SK-N-SH treated with all-trans-retinoic acid at 6 μM for 48 hours (cell line): ENCODE measurements at regions not wholly inside any gene's neighbourhood (a gene's known extent, or its start where the extent isn't known, plus 50 kb on each side); places are given as distances from the start of the nearest gene placed in this dataset.

Source experiments
- ATAC-seq: fragments of 200-7000 bp; cut with Tn5 transposase; 3 replicates; pipeline ENCODE4 v1.9.1; 2020; ENCODE audit warnings: mild to moderate bottlenecking, moderate library complexity
- ARNTL ChIP-seq: fragments of 450-650 bp; formaldehyde crosslinking; IDR thresholded peaks from 2 replicates; pipeline ENCODE4 v1.5.0; 2020; ENCODE audit warnings: low read depth, mild to moderate bottlenecking, moderate library complexity, borderline replicate concordance
- BACH2 ChIP-seq: fragments of 250-450 bp; sonication (Bioruptor Pico); IDR thresholded peaks from 2 replicates; pipeline ENCODE4 v1.9.0; 2021; ENCODE audit warnings: mild to moderate bottlenecking, borderline replicate concordance
- CSDC2 ChIP-seq: fragments of 250-450 bp; sonication (Bioruptor Pico); IDR thresholded peaks from 2 replicates; pipeline ENCODE4 v1.5.0; 2020; ENCODE audit warnings: mild to moderate bottlenecking, moderate library complexity
- ESRRG ChIP-seq: fragments of 250-450 bp; sonication (Bioruptor Pico); IDR thresholded peaks from 2 replicates; pipeline ENCODE4 v1.6.1; 2021; ENCODE audit warnings: mild to moderate bottlenecking
- GLIS3 ChIP-seq: fragments of 250-450 bp; sonication (Bioruptor Pico); IDR thresholded peaks from 2 replicates; pipeline ENCODE4 v1.5.0; 2020; ENCODE audit warnings: mild to moderate bottlenecking, moderate library complexity
- ISL1 ChIP-seq: fragments of 250-450 bp; sonication (Bioruptor Pico); IDR thresholded peaks from 2 replicates; pipeline ENCODE4 v2.1.2; 2022; ENCODE audit warnings: mild to moderate bottlenecking, moderate library complexity
- OSR1 ChIP-seq: fragments of 250-450 bp; sonication (Bioruptor Pico); IDR thresholded peaks from 2 replicates; pipeline ENCODE4 v1.8.0; 2022; ENCODE audit warnings: moderate library complexity, mild to moderate bottlenecking, inconsistent platforms
- POU6F1 ChIP-seq: fragments of 250-450 bp; sonication (Bioruptor Pico); IDR thresholded peaks from 2 replicates; pipeline ENCODE4 v1.8.0; 2021; ENCODE audit warnings: low read depth, mild to moderate bottlenecking, moderate library complexity, borderline replicate concordance
- PPARA ChIP-seq: fragments of 250-450 bp; sonication (Bioruptor Pico); IDR thresholded peaks from 2 replicates; pipeline ENCODE4 v1.5.0; 2020; ENCODE audit warnings: mild to moderate bottlenecking, borderline replicate concordance
- RARB ChIP-seq: fragments of 250-450 bp; sonication (Bioruptor Pico); IDR thresholded peaks from 2 replicates; pipeline ENCODE4 v1.8.0; 2021; ENCODE audit warnings: mild to moderate bottlenecking, moderate library complexity
- SNAI2 ChIP-seq: fragments of 250-450 bp; sonication (Bioruptor Pico); IDR thresholded peaks from 2 replicates; pipeline ENCODE4 v1.5.0; 2020; ENCODE audit warnings: mild to moderate bottlenecking, moderate library complexity
- TCF4 ChIP-seq: fragments of 250-450 bp; sonication (Bioruptor Pico); IDR thresholded peaks from 2 replicates; pipeline ENCODE4 v1.8.0; 2021; ENCODE audit warnings: mild to moderate bottlenecking, moderate library complexity, borderline replicate concordance
- ZC3H10 ChIP-seq: fragments of 250-450 bp; sonication (Bioruptor Pico); IDR thresholded peaks from 2 replicates; pipeline ENCODE4 v1.5.1; 2021; ENCODE audit warnings: mild to moderate bottlenecking, moderate library complexity
- ZFP3 ChIP-seq: fragments of 250-450 bp; sonication (Bioruptor Pico); IDR thresholded peaks from 2 replicates; pipeline ENCODE4 v1.5.0; 2020; ENCODE audit warnings: mild to moderate bottlenecking, moderate library complexity
- ZFP30 ChIP-seq: fragments of 450-650 bp; formaldehyde crosslinking; IDR thresholded peaks from 2 replicates; pipeline ENCODE4 v1.5.0; 2022; ENCODE audit warnings: mild to moderate bottlenecking, moderate library complexity
- ZNF565 ChIP-seq: fragments of 450-650 bp; formaldehyde crosslinking; conservative IDR thresholded peaks from 2 replicates; pipeline ENCODE4 v1.5.0; 2020; ENCODE audit warnings: low read depth, mild to moderate bottlenecking, moderate library complexity
- ZNF70 ChIP-seq: fragments of 450-650 bp; formaldehyde crosslinking; IDR thresholded peaks from 2 replicates; pipeline ENCODE4 v1.5.0; 2020; ENCODE audit warnings: mild to moderate bottlenecking, moderate library complexity
- ZNF8 ChIP-seq: fragments of 450-650 bp; formaldehyde crosslinking; IDR thresholded peaks from 2 replicates; pipeline ENCODE4 v1.5.0; 2020; ENCODE audit warnings: mild to moderate bottlenecking, moderate library complexity
- TF ChIP-seq, protein P1 (sequence below): fragments of 250-450 bp; sonication (Bioruptor Pico); IDR thresholded peaks from 2 replicates; pipeline ENCODE4 v1.5.1; 2021; ENCODE audit warnings: mild to moderate bottlenecking, moderate library complexity
- TF ChIP-seq, protein P2 (sequence below): fragments of 250-450 bp; sonication (Bioruptor Pico); IDR thresholded peaks from 2 replicates; pipeline ENCODE4 v1.5.1; 2020; ENCODE audit warnings: low read depth, mild to moderate bottlenecking, moderate library complexity
- TF ChIP-seq, protein P3 (sequence below): fragments of 250-450 bp; sonication (Bioruptor Pico); IDR thresholded peaks from 2 replicates; pipeline ENCODE4 v1.8.0; 2020; ENCODE audit warnings: mild to moderate bottlenecking, moderate library complexity, borderline replicate concordance
- TF ChIP-seq, protein P4 (sequence below): fragments of 250-450 bp; sonication (Bioruptor Pico); IDR thresholded peaks from 2 replicates; pipeline ENCODE4 v1.5.0; 2020; ENCODE audit warnings: mild to moderate bottlenecking, moderate library complexity

DNA sequence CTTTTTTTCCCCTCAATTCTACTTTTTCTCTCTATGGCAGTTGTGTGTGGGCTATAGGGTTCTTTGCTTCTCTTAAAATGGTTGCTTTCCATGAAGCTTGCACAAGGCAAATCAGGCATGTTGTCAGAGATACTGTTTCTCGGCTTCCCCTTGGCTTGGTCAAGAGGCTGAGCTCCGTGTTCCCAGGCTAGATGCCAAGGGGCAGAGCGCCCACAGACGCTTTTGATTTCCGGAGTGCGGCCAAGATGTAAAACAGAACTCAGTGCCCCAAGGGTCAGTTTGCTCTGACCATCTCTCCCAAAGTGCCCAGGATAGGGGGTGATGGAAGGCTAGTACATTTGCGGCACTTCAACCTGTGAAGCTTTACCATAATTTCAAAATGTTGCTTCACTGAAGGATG lies 64.2 kb upstream of the DIPK2B start:
- TF ChIP-seq ZFP3 (no peak), RARB (CRISPR knock-in tag) (no peak), GLIS3 (CRISPR knock-in tag) (no peak), ZNF8 (CRISPR knock-in tag) (no peak), ZFP30 (CRISPR knock-in tag) (no peak), ZNF70 (CRISPR knock-in tag) (no peak), CSDC2 (no peak)
- TF ChIP-seq, protein P1, sequence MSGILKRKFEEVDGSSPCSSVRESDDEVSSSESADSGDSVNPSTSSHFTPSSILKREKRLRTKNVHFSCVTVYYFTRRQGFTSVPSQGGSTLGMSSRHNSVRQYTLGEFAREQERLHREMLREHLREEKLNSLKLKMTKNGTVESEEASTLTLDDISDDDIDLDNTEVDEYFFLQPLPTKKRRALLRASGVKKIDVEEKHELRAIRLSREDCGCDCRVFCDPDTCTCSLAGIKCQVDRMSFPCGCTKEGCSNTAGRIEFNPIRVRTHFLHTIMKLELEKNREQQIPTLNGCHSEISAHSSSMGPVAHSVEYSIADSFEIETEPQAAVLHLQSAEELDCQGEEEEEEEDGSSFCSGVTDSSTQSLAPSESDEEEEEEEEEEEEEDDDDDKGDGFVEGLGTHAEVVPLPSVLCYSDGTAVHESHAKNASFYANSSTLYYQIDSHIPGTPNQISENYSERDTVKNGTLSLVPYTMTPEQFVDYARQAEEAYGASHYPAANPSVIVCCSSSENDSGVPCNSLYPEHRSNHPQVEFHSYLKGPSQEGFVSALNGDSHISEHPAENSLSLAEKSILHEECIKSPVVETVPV (CRISPR knock-in tag): no peak
- TF ChIP-seq, protein P2, sequence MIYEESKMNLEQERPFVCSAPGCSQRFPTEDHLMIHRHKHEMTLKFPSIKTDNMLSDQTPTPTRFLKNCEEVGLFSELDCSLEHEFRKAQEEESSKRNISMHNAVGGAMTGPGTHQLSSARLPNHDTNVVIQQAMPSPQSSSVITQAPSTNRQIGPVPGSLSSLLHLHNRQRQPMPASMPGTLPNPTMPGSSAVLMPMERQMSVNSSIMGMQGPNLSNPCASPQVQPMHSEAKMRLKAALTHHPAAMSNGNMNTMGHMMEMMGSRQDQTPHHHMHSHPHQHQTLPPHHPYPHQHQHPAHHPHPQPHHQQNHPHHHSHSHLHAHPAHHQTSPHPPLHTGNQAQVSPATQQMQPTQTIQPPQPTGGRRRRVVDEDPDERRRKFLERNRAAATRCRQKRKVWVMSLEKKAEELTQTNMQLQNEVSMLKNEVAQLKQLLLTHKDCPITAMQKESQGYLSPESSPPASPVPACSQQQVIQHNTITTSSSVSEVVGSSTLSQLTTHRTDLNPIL (CRISPR knock-in tag): no peak
- TF ChIP-seq, protein P3, sequence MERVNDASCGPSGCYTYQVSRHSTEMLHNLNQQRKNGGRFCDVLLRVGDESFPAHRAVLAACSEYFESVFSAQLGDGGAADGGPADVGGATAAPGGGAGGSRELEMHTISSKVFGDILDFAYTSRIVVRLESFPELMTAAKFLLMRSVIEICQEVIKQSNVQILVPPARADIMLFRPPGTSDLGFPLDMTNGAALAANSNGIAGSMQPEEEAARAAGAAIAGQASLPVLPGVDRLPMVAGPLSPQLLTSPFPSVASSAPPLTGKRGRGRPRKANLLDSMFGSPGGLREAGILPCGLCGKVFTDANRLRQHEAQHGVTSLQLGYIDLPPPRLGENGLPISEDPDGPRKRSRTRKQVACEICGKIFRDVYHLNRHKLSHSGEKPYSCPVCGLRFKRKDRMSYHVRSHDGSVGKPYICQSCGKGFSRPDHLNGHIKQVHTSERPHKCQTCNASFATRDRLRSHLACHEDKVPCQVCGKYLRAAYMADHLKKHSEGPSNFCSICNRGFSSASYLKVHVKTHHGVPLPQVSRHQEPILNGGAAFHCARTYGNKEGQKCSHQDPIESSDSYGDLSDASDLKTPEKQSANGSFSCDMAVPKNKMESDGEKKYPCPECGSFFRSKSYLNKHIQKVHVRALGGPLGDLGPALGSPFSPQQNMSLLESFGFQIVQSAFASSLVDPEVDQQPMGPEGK (CRISPR knock-in tag): no peak
- peak; percentile 82 for ATAC-seq

DNA sequence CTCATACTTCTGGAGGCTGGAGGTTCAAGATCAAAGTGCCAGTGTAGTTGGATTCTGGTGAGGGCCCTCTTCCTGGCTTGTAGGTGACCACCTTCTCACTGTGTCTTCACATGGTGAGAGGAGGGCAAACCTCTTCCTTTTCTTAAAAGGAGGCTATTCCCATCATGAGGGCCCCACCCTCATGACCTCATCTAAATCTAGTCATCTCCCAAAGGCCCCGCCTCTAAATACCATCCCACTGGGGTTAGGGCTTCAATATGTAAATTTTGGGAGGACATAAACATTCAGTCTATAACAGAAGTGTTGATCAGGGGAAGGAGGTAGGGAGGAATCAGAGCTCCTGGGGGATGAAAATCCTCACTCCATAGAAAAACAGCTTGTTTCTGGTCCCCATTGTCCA lies 60.8 kb upstream of the DIPK2B start:
- TF ChIP-seq, protein P2 (CRISPR knock-in tag): no peak
- TF ChIP-seq OSR1 (CRISPR knock-in tag): no peak
- TF ChIP-seq POU6F1 (CRISPR knock-in tag): no peak
- TF ChIP-seq SNAI2: no peak
- TF ChIP-seq ARNTL (CRISPR knock-in tag): no peak
- TF ChIP-seq ZNF565 (CRISPR knock-in tag): no peak
- TF ChIP-seq PPARA: no peak
- no peak for TF ChIP-seq ESRRG
- no peak for TF ChIP-seq ZNF70 (CRISPR knock-in tag)
- no peak for TF ChIP-seq BACH2 (CRISPR knock-in tag)
- TF ChIP-seq TCF4 (CRISPR knock-in tag): no peak
- TF ChIP-seq, protein P4, sequence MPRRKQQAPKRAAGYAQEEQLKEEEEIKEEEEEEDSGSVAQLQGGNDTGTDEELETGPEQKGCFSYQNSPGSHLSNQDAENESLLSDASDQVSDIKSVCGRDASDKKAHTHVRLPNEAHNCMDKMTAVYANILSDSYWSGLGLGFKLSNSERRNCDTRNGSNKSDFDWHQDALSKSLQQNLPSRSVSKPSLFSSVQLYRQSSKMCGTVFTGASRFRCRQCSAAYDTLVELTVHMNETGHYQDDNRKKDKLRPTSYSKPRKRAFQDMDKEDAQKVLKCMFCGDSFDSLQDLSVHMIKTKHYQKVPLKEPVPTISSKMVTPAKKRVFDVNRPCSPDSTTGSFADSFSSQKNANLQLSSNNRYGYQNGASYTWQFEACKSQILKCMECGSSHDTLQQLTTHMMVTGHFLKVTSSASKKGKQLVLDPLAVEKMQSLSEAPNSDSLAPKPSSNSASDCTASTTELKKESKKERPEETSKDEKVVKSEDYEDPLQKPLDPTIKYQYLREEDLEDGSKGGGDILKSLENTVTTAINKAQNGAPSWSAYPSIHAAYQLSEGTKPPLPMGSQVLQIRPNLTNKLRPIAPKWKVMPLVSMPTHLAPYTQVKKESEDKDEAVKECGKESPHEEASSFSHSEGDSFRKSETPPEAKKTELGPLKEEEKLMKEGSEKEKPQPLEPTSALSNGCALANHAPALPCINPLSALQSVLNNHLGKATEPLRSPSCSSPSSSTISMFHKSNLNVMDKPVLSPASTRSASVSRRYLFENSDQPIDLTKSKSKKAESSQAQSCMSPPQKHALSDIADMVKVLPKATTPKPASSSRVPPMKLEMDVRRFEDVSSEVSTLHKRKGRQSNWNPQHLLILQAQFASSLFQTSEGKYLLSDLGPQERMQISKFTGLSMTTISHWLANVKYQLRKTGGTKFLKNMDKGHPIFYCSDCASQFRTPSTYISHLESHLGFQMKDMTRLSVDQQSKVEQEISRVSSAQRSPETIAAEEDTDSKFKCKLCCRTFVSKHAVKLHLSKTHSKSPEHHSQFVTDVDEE: no peak
- no peak for TF ChIP-seq ISL1
- TF ChIP-seq, protein P3 (CRISPR knock-in tag): no peak
- TF ChIP-seq GLIS3 (CRISPR knock-in tag): no peak
- TF ChIP-seq ZNF8 (CRISPR knock-in tag): no peak
- TF ChIP-seq RARB (CRISPR knock-in tag): no peak
- TF ChIP-seq, protein P1 (CRISPR knock-in tag): no peak
- TF ChIP-seq ZC3H10 (CRISPR knock-in tag): no peak
- TF ChIP-seq ZFP30 (CRISPR knock-in tag): no peak
- no peak for ATAC-seq
